Nephron progenitor cell (in vitro differentiated cells): ENCODE measurements at regions not wholly inside any gene's neighbourhood (a gene's known extent, or its start where the extent isn't known, plus 50 kb on each side); places are given as distances from the start of the nearest gene placed in this dataset.

Experiments used
- DNase-seq: peaks from one replicate; pipeline ENCODE4 v3.0.0; 2021
- H3K27ac Mint-ChIP-seq: 2 replicates; pipeline ENCODE4 v1.8.0; 2021; ENCODE audit warnings: mild to moderate bottlenecking, moderate library complexity, mixed read lengths
- H3K27me3 Mint-ChIP-seq: 2 replicates; pipeline ENCODE4 v1.8.0; 2021; ENCODE audit warnings: mild to moderate bottlenecking, low read depth, mixed read lengths; ENCODE audit not compliant: poor library complexity
- H3K36me3 Mint-ChIP-seq: 2 replicates; pipeline ENCODE4 v1.8.0; 2021; ENCODE audit warnings: low read depth, mixed read lengths
- H3K4me1 Mint-ChIP-seq: 2 replicates; pipeline ENCODE4 v1.8.0; 2021; ENCODE audit warnings: mixed read lengths
- H3K4me3 Mint-ChIP-seq: 2 replicates; pipeline ENCODE4 v1.8.0; 2021; ENCODE audit warnings: mild to moderate bottlenecking, moderate library complexity, mixed read lengths
- H3K9me3 Mint-ChIP-seq: 2 replicates; pipeline ENCODE4 v1.8.0; 2021; ENCODE audit warnings: mild to moderate bottlenecking, moderate library complexity, mixed read lengths
- CTCF ChIP-seq: fragments of 200-600 bp; sonication (generic); IDR thresholded peaks from 2 replicates; pipeline ENCODE4 v1.5.0; 2021; ENCODE audit warnings: antibody characterized with exemption

DNA sequence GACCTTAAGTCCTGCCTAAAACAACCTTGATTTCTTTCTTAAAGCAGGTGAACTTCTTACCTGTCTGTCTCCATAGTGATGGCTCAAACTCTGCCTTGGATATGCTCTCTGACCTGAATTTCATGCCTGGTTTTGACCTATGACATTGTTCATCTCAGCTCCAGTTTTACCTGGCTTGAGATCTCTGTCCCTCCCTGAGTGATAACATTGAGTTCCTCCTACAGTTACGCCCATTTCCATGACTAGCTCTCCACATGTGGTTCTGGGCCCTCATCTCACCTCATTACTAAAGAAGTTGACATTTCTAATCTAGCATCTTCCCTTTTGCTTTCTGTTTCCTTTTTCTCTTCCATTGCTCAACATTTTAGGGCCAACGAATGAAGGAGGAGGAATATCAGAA is 233.1 kb downstream of the HHIPL2 start:
- no peak for TF ChIP-seq CTCF
- no peak for DNase-seq
- Mint-ChIP-seq H3K4me3 (no peak overlapping the region), H3K36me3 (no peaks in the 10 kb centered on the region), H3K9me3 (no peaks in the 10 kb centered on the region), H3K27ac (no peak overlapping the region), H3K4me1 (no peaks in the 10 kb centered on the region), H3K27me3 (peaks cover 3% of the 10 kb centered on the region)

GRCh38 chr1:222310836-222311235 is 237.1 kb downstream of the HHIPL2 start:
- no peaks in the 10 kb centered on the region for H3K9me3 Mint-ChIP-seq
- peaks cover 5% of the 10 kb centered on the region for H3K27me3 Mint-ChIP-seq
- TF ChIP-seq CTCF, result no peak
- no peak overlapping the region for H3K4me3 Mint-ChIP-seq
- H3K27ac Mint-ChIP-seq, result no peak overlapping the region
- DNase-seq, result no peak
- H3K4me1 Mint-ChIP-seq, result no peaks in the 10 kb centered on the region
- H3K36me3 Mint-ChIP-seq, result no peaks in the 10 kb centered on the region

- no peak overlapping the region for H3K4me3 Mint-ChIP-seq
- H3K9me3 Mint-ChIP-seq, result no peaks in the 10 kb centered on the region
- peaks cover 8% of the 10 kb centered on the region for H3K27me3 Mint-ChIP-seq
- no peak for TF ChIP-seq CTCF
- H3K36me3 Mint-ChIP-seq, result no peaks in the 10 kb centered on the region
- DNase-seq, result no peak
- no peaks in the 10 kb centered on the region for H3K4me1 Mint-ChIP-seq
- no peak overlapping the region for H3K27ac Mint-ChIP-seq
Measured at GRCh38 chr1:222307621-222308020, 240.3 kb downstream of the HHIPL2 start.

- no peak for DNase-seq
- H3K9me3 Mint-ChIP-seq, result no peaks in the 10 kb centered on the region
- no peak for TF ChIP-seq CTCF
- H3K4me1 Mint-ChIP-seq, result no peaks in the 10 kb centered on the region
- H3K4me3 Mint-ChIP-seq, result no peak overlapping the region
- H3K27ac Mint-ChIP-seq, result no peak overlapping the region
- H3K36me3 Mint-ChIP-seq, result no peaks in the 10 kb centered on the region
- H3K27me3 Mint-ChIP-seq, result peaks cover 10% of the 10 kb centered on the region
Measured at GRCh38 chr1:222306512-222306911, 241.4 kb downstream of the HHIPL2 start.

DNA sequence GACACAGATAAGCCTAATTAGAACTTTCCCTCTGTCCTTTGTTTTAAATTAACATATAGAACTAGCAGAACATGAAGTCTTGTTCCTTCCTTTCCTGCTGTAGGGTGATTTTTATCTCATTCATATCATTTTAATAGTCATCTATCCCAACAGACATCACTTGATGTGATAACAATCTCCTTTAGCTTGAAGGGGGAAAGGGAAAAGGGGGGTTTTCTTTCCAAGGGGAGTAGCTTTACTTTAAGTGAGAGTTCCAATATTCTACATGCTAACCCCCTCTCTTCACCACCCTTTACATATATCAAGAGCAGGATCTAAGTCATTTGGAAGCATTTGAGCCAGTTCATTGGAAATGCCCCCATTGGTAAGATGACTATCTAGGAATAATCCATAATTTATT is 241.9 kb downstream of the HHIPL2 start:
- Mint-ChIP-seq H3K4me1 (no peaks in the 10 kb centered on the region), H3K9me3 (no peaks in the 10 kb centered on the region), H3K27ac (no peak overlapping the region), H3K4me3 (no peak overlapping the region), H3K27me3 (peaks cover 10% of the 10 kb centered on the region), H3K36me3 (no peaks in the 10 kb centered on the region)
- DNase-seq, result no peak
- TF ChIP-seq CTCF, result no peak

DNA sequence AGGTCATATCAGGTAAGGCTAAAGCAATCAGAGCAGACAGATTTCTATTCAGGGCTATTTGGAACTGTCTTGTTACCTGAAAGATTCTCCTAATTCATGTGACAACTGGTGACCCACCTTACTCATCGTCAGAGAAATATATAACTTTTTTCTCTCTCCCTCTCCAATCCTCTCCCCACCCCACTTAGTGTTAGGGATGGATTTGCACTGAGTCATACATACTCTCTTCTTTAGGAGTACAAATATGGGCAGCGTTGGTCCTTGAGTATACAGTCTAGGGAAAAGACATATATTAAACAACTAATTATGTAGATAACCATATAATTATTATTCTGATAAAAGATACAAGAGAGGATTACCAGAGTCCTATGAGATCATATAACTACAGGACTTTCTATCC is 246.3 kb downstream of the HHIPL2 start:
- Mint-ChIP-seq H3K36me3 (no peaks in the 10 kb centered on the region), H3K4me3 (no peak overlapping the region), H3K27ac (no peak overlapping the region), H3K27me3 (peaks cover 7% of the 10 kb centered on the region), H3K4me1 (no peaks in the 10 kb centered on the region), H3K9me3 (peaks cover 22% of the 10 kb centered on the region)
- no peak for TF ChIP-seq CTCF
- DNase-seq, result no peak
